Astrocyte of the cerebellum (primary cell): ENCODE measurements at regions not wholly inside any gene's neighbourhood (a gene's known extent, or its start where the extent isn't known, plus 50 kb on each side); places are given as distances from the start of the nearest gene placed in this dataset.

ENCODE experiments used
- DNase-seq: peaks from one replicate; pipeline ENCODE4 v3.0.0-alpha.2; 2011; ENCODE audit warnings: low read depth
- H3K4me3 ChIP-seq: 2 replicates; pipeline ENCODE4 v1.5.1; 2011; ENCODE audit warnings: mild to moderate bottlenecking, low read depth, low read length, moderate library complexity
- in situ Hi-C: cut with HindIII; loops from 2 replicates; pipeline ENCODE4 v1.10.0; 2017; ENCODE audit warnings: low sequenced_read_pairs
- TF ChIP-seq, protein P1 (sequence below): IDR thresholded peaks from 2 replicates; pipeline ENCODE4 v1.5.1; 2012; ENCODE audit warnings: low read length, low read depth, moderate library complexity, mild to moderate bottlenecking; ENCODE audit errors: missing control alignments

GRCh38 chr2:128438091-128438490, 119.4 kb upstream of the HS6ST1 start:
- TF ChIP-seq, protein P1, sequence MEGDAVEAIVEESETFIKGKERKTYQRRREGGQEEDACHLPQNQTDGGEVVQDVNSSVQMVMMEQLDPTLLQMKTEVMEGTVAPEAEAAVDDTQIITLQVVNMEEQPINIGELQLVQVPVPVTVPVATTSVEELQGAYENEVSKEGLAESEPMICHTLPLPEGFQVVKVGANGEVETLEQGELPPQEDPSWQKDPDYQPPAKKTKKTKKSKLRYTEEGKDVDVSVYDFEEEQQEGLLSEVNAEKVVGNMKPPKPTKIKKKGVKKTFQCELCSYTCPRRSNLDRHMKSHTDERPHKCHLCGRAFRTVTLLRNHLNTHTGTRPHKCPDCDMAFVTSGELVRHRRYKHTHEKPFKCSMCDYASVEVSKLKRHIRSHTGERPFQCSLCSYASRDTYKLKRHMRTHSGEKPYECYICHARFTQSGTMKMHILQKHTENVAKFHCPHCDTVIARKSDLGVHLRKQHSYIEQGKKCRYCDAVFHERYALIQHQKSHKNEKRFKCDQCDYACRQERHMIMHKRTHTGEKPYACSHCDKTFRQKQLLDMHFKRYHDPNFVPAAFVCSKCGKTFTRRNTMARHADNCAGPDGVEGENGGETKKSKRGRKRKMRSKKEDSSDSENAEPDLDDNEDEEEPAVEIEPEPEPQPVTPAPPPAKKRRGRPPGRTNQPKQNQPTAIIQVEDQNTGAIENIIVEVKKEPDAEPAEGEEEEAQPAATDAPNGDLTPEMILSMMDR = no peak
- H3K4me3 ChIP-seq = no peak overlapping the region
- DNase-seq = no peak
- in situ Hi-C loops = no loop called here

DNA sequence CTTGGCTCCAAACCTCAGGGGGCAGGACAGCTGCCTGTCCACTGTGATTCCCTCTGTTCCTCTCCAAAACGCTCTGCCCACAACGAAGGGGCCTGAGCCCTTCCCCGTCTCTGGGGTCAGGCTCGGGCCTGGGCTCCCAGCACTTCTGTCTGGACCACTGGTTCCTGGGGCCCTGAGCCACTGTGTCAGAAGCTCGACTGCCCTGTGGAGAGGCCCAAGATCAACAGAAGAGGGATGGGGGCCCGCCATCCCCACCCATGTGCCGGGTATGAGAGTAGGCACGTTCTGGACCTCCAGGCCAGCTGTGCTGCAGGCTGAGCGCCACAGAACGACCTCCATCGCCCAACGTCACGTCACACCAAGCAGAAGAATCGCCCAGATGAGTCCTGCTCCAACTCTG, 119.9 kb upstream of the HS6ST1 start:
- in situ Hi-C loops = no loop called here
- DNase-seq = no peak
- no peak overlapping the region for H3K4me3 ChIP-seq
- TF ChIP-seq, protein P1 = no peak

- no peak for DNase-seq
- in situ Hi-C loops = no loop called here
- TF ChIP-seq, protein P1 = no peak
Measured at GRCh38 chr2:128439031-128439790, 120.5 kb upstream of the HS6ST1 start.

DNA sequence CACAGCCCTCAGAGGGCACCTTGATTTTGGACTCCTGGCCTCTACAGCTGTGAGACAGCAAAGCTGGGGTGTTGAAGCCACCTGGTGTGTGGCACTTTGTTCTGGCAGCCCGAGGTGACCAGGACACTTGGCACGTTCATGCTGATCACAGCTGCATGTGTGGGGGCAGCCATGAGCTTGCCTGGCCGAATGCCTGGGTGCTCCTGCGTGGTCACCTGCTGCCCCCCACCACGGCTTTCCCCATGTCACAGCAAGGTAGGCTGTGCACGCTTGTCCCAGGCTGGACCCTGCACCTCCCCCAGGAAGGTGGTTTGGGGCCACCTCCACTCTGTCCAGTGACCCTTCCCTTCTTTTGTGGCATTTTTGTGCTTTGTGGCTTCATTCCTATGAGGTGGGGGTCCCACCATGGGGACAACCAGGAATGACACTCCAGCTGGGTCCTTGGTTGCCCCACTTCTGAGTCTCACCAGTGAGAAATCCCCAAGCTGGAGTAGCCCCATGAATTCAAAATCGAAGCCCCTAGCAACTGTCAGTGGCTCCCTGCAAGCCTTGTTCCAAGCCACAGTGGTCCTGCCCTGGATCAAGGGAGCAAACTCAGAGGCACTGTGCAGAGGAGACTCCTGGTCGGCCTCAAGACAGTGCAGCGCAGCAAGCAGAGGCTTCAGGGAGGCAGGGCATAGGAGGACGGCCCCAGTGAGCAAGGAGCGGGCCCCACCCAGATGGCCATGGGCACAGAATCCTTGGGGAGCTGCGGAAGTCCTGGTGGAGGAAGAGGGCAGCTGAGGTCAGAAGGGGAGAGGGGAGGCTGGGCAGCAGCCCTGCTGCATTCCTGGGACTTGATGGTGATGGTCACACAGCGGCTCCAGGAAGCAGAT, 121.4 kb upstream of the HS6ST1 start:
- H3K4me3 ChIP-seq = no peak overlapping the region
- no peak for DNase-seq
- in situ Hi-C loops = no loop called here
- TF ChIP-seq, protein P1 = no peak

More at GRCh38 chr2:128439031-128439790, 120.5 kb upstream of the HS6ST1 start:
- H3K4me3 ChIP-seq = no peak overlapping the region

- TF ChIP-seq, protein P1 = no peak
- H3K4me3 ChIP-seq = no peak overlapping the region
- no peak for DNase-seq
- in situ Hi-C loops = no loop called here
Measured at GRCh38 chr2:128440666-128441340, 122.1 kb upstream of the HS6ST1 start.

DNA sequence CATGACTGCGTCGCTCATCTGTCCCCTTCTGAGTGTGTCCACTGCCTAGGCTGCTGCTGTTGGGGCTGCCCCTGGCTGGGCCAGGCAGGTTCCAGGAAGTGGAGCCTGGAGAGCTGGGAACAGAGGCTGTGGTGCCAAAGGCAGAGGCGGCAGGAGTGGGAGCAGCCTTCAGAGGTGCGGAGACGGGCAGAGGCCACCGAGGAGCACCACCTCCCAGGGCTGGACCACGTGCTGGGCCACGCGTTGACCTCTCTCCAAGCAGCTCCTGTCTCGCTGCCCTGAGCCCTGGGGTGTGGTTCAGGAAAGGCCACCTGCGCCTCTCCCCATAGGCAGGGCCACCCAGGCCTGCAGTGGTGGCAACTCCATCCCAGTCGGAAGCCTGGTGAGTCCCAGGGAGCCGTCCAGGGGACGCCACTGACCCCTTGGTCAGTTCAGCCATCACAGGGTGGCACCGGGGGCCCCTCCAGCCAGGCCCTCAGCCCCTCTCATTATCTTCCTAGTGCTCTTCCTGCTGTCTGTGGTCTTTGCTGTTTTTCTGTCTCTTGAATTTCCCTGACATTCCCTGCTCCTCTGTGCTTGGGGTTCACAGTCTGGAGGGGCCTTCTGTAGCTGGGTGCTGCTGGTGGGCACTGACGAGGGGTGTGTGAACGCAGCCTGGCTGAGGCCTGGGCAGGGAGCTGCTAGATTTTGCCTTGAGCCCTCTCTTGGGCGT, 122.8 kb upstream of the HS6ST1 start:
- DNase-seq = no peak
- TF ChIP-seq, protein P1 = no peak
- H3K4me3 ChIP-seq = no peak overlapping the region
- in situ Hi-C loops = no loop called here
